ENCODE measurements at regions not wholly inside any gene's neighbourhood (a gene's known extent, or its start where the extent isn't known, plus 50 kb on each side); places are given as distances from the start of the nearest gene placed in this dataset.
A peak's percentile ranks its signal among the peaks of the same experiment; 100 is the strongest.

DNA sequence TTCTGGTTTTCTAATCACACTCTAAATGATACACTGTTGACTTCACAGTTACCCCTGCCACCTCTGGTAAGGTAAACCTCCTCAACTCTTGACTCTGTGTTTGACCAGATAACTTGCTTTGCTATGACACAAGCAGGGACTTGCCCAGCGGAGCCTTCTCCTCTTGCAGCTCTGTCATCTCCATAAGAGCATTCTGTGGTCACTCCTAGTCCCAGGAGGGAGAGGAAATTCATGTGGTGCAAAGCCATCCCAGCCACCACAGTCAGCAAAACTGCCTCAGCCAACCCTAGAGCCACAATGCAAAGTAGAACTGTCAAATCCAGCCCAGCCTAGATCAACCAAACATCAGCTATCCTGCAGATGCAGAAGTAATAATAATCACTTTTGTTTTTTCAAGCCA lies 144.7 kb upstream of the GADL1 start:
- Histone ChIP-seq H2AFZ (ENCODE audit: low read depth, low read length) (no peak overlapping the region), H3K9ac (replicated peaks; ENCODE audit: extremely low read depth, insufficient read depth, low read length) (no peak overlapping the region), H4K20me1 (replicated peaks; ENCODE audit: control insufficient read depth, extremely low read depth, insufficient read depth, low read length) (no peaks in the 10 kb centered on the region), H3K27me3 (ENCODE audit: control insufficient read depth in 2 of 2, insufficient read depth in 2 of 2, low read length in 2 of 2) (peaks cover 0 to 1% of the 10 kb centered on the region in 2 experiments), H3K9me3 (replicated peaks; ENCODE audit: control insufficient read depth, insufficient read depth, low read length) (no peaks in the 10 kb centered on the region), H3K4me2 (ENCODE audit: insufficient read depth, low read length) (no peak overlapping the region), H3K36me3 (ENCODE audit: control insufficient read depth in 2 of 2, extremely low read depth in 1 of 2, insufficient read depth in 2 of 2, low read length in 2 of 2) (no peaks in the 10 kb centered on the region), H3K79me2 (ENCODE audit: control insufficient read depth, insufficient read depth, low read length) (no peaks in the 10 kb centered on the region), H3K4me1 (ENCODE audit: control insufficient read depth, extremely low read depth, insufficient read depth, low read length) (peaks cover 5% of the 10 kb centered on the region), H3K4me3 (replicated peaks in 1 of 3; ENCODE audit: insufficient read depth in 1 of 3, low read depth in 1 of 3, low read length in 3 of 3) (no peak overlapping the region), H3K9me1 (replicated peaks; ENCODE audit: control insufficient read depth, extremely low read depth, insufficient read depth, low read length) (no peaks in the 10 kb centered on the region), H3K27ac (ENCODE audit: insufficient read depth, low read depth, low read length) (no peak overlapping the region)
- ChIA-PET POLR2A (no interaction called here), CTCF (no interaction called here)
- DNase-seq (ENCODE audit: low read depth, low spot score) (no peak), FAIRE-seq (no peak)
- no peak for TF ChIP-seq JUN (IDR thresholded peaks at IDR 0.05; ENCODE audit: borderline replicate concordance, insufficient read depth, insufficient read length, low read depth)
- TF ChIP-seq CTCF (IDR thresholded peaks at IDR 0.05; ENCODE audit: extremely low read depth in 1 of 2, insufficient read depth in 1 of 2, low read depth in 1 of 2, low read length in 2 of 2): no peak
- TF ChIP-seq POLR2AphosphoS5 (IDR thresholded peaks at IDR 0.05; ENCODE audit: insufficient read depth, low read depth, low read length): no peak
- TF ChIP-seq POLR2A (IDR thresholded peaks at IDR 0.05; ENCODE audit: low read depth, low read length): no peak
- dilution Hi-C loops (cut with MboI; ENCODE audit: extremely low pct_ligation_motif_present, low sequenced_read_pairs) (no loop called here), intact Hi-C loops (cut with micrococcal nuclease) (no loop called here)
- BruUV-seq (replicated peaks): no TSS peak

DNA sequence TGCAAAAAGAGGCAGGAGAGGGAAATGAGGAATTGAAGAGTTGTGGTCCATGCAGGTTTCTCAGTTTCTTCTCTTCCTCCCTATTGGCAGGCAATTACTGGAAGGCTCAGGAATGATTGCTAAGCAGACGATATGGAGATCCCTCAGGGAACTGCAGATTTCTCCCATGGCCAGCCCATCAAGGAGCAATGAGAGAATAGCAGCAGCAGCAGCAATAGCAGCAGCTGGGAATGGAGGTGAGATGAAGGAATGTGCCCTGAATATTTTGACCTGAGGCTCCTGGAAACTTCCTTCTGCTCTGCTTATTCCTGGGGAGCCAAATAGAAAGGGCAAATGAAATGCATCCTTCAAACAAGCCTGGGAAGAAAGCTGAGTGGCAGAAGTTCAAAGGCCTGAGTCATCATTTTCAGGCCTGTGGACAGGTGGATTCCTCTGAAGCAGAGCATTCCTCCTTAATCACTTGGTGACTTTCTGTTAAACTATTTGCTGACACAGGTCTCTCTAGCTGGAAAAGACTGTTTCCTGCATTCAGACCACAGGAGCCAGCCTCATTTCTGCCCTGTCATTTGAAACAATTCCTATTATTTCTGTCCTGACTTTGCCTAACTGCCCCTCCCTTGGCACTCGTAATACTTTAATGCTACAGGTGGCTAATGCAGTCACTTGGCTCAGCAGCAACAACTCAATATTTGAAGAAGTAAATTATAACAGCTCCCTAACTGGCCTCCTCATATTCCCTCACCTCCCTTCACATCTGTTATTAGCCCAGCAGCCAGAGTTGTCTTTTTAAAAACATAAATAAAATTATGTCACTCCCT lies 146.9 kb upstream of the GADL1 start:
- peaks cover 5% of the 10 kb centered on the region for H3K4me1 ChIP-seq (ENCODE audit: control insufficient read depth, extremely low read depth, insufficient read depth, low read length)
- FAIRE-seq (no peak), DNase-seq (ENCODE audit: low read depth, low spot score) (peak; percentile 21)
- peaks cover 0 to 1% of the 10 kb centered on the region in 2 experiments for H3K27me3 ChIP-seq (ENCODE audit: control insufficient read depth in 2 of 2, insufficient read depth in 2 of 2, low read length in 2 of 2)
- H2AFZ ChIP-seq (ENCODE audit: low read depth, low read length): no peak overlapping the region
- no peaks in the 10 kb centered on the region for H3K36me3 ChIP-seq (ENCODE audit: control insufficient read depth in 2 of 2, extremely low read depth in 1 of 2, insufficient read depth in 2 of 2, low read length in 2 of 2)
- dilution Hi-C loops (cut with MboI; ENCODE audit: extremely low pct_ligation_motif_present, low sequenced_read_pairs) (no loop called here), intact Hi-C loops (cut with micrococcal nuclease) (no loop called here)
- no TSS peak for BruUV-seq (replicated peaks)
- H3K4me3 ChIP-seq (replicated peaks in 1 of 3; ENCODE audit: insufficient read depth in 1 of 3, low read depth in 1 of 3, low read length in 3 of 3): no peak overlapping the region
- no peak overlapping the region for H3K9ac ChIP-seq (replicated peaks; ENCODE audit: extremely low read depth, insufficient read depth, low read length)
- CTCF ChIA-PET: interaction anchor here (0.8 to 0.9 kb wide), 2 partner anchors 36 to 108 kb away, joined by 3 read pairs; no protein-coding TSS in a partner anchor
- H3K4me2 ChIP-seq (ENCODE audit: insufficient read depth, low read length): no peak overlapping the region
- H3K9me3 ChIP-seq (replicated peaks; ENCODE audit: control insufficient read depth, insufficient read depth, low read length): no peaks in the 10 kb centered on the region
- H3K27ac ChIP-seq (ENCODE audit: insufficient read depth, low read depth, low read length): no peak overlapping the region
- no peaks in the 10 kb centered on the region for H3K9me1 ChIP-seq (replicated peaks; ENCODE audit: control insufficient read depth, extremely low read depth, insufficient read depth, low read length)
- H3K79me2 ChIP-seq (ENCODE audit: control insufficient read depth, insufficient read depth, low read length): no peaks in the 10 kb centered on the region
- no peaks in the 10 kb centered on the region for H4K20me1 ChIP-seq (replicated peaks; ENCODE audit: control insufficient read depth, extremely low read depth, insufficient read depth, low read length)
- POLR2A ChIA-PET: no interaction called here
- peak; percentile 44 for TF ChIP-seq FOS (IDR thresholded peaks at IDR 0.05; ENCODE audit: borderline replicate concordance, insufficient read depth, low read length)
- no peak for TF ChIP-seq GATA2 (IDR thresholded peaks at IDR 0.05; ENCODE audit: insufficient read depth, insufficient read length, low read depth, low read length)

All from endothelial cell of umbilical vein (primary cell).